ENCODE measurements at regions not wholly inside any gene's neighbourhood (a gene's known extent, or its start where the extent isn't known, plus 50 kb on each side); places are given as distances from the start of the nearest gene placed in this dataset.
"Not testable (repeated sequence)": the region's sequence is repeated elsewhere in the genome, so short reads cannot be mapped to it uniquely, and the experiment has no call there.

DNA sequence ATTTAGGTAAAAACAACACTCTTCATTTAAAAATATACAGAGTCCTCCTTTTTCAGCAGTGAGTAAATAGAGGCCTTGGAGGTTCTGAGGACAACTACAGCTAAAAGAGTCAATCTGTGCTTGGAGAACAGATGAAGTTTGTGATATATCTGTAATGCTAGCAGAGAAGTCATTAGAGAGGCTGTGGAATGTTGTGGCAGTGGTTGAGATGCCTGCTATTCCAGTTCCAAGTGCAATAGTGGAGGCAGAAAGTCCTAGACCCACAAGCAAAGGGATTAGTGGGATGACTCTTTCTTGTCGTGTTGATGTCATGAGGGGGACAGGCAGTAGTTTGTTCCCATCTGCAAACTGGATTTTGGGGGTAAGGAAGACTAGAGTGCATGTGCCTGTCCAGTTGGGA is 62.1 kb upstream of the EZR start:
- DNase-seq, result not testable (repeated sequence)

DNA sequence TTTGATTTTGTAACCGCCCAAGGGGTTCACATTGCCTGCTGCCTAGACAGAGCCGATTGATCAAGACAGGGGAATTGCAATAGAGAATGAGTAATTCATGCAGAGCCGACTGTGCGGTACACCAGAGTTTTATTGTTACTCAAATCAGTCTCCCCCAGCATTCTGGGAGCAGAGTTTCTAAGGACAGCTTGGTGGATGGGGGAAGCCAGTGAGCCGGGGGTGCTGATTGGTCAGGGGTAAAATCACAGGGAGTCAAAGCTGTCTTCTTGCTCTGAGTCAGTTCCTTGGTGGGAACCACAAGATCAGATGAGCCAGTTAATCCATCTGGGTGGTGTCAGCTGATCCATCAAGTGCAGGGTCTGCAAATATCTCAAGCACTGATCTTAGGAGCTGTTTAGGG is 60.0 kb upstream of the EZR start:
- no peak for DNase-seq

DNA sequence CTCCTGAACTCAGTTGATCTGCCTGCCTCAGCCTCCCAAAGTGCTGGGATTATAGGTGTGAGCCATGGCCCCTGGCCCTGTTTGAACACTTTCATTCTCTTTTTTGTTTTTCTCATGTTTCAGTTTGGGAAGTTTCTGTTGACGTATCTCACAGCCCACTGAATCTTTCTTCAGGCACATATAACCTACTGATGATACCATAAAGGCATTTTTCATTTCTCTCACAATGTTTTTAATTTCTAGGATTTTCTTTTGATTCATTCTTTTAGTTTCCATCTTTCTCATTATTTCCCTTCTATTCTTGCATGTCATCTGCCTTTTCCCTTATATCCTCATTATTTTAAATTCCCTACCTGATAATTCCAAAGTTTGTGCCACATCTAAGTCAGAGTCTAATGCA is 58.5 kb upstream of the EZR start:
- no peak for DNase-seq

DNA sequence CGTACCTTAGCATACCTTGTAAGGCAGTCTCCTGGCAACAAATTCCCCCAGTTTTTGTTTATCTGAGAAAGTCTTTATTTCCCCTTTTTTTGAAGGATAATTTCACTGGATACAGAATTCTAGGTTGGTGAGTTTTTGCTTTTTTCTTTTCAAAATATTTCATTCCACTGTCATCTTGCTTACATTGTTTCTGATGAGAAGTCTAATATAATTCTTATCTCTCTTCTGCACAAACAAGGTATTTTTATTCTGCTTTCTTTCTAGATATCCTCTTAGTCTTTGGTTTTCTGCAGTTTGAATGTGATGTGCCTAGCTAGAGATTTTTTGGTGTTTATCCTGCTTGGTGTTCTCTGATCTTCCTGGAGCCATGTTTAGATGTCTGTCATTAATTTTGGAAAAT is 57.7 kb upstream of the EZR start:
- no peak for DNase-seq

DNA sequence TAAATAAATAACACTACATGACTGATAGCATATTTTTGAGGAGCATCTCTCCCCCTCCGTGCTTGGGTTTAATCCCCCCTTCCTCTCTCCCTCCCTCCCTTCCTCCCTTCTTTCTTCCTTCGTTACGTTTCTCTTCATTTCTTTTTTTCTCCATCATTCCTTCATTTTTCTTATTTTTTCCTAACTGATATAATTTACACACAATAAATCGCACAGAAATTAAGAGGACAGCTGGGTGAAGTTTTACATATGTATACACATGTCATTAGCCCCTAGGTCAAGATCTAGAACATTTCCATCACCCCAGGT is 51.4 kb upstream of the EZR start:
- DNase-seq, result no peak

DNA sequence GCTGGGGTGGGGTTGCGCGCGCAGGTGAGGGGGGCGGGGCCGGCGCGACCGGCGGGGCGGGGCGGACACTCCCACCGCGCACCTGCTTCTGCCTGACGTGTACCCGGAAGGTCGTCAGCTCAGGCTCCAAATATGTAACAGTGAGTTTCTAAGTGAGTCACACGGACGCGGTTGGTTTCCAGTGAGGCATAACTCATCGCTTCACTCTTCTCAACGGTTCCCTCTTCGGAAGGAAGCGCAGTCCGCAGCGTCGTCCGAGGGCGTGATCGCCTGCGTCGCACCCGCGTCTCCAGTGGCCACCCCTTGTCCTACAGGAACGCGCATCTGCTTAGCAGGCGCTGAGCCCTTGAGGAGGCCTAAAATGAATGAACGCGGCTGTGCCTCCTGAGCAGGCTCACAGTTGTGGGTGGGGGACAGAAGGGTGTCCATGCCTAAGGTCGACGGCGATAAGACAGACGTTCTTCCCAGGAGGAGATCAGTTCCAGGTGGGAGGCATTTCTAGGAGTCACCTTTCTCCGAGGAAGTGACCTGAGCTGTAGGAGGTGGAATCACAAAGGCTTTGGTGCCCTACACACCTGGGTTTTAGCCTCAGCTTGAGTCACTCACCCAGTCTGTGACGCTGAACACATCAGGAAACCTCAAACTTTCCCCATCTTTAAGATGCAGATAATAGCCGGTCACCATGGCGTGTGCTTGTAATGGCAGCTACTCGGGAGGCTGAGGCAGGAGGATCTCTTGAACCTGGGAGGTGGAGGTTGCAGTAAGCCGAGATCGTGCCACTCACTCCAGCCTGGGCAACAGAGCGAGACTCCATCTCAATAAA is 50.9 kb upstream of the EZR start:
- DNase-seq, result peak; percentile 98

DNA sequence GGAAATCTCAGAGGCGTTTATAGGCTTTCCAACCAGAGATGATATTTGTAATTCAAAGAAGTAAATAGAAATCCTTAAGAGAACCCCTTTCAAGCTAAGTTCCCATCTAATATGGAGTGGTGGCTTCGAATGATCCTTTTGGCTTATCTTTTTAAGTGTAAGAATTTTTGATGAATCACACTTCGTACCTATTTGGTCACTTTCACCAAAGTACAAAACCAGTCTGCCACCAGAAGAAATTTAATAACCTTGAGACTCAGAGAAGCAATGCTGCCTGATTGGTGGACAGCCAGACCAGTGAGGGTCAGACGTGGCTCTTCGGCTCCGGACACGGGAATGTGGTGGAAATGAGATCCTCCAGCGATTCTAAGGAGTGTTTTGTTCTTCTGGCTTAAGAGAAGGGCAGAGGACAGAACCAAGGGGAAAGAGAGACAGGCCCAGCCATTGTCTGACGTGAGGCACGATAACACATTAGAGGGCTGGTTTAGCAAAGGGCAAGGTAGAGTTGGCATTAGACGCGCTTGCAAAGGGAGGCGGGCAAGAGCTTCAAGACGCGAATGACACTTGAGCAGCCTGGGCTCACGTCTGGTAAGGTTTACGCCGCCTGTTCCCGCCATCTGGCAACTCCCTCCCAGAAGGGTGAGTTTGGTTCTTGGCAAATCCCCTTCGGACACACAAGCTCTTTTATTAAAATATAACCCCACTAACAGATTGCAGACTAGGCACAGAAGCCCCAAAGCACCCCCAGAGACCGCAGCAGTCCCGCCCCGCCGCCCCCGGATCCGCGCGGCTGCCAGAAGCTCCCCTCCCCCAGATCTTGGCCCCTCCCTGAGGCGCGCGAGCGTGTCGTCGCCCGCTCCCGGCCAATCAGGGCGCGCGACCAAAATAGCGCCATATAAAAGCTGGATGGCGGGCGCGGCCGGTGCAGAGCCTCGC is 50.0 kb upstream of the EZR start:
- DNase-seq, result no peak

All from CD4-positive, alpha-beta T cell treated with Interferon gamma for 1 hour (primary cell).